ENCODE measurements at regions not wholly inside any gene's neighbourhood (a gene's known extent, or its start where the extent isn't known, plus 50 kb on each side); places are given as distances from the start of the nearest gene placed in this dataset.

- no peak for TF ChIP-seq CTCF (IDR thresholded peaks at IDR 0.05)
- no peak for TF ChIP-seq POLR2A (IDR thresholded peaks at IDR 0.05)
Measured at GRCh38 chr7:10121631-10122030, 852.0 kb upstream of the PHF14 start.
